CD14-positive monocyte (primary cell): ENCODE measurements at regions not wholly inside any gene's neighbourhood (a gene's known extent, or its start where the extent isn't known, plus 50 kb on each side); places are given as distances from the start of the nearest gene placed in this dataset.

Experiments used
- DNase-seq, 3 donors: peaks; one replicate each; pipeline ENCODE4 v3.0.0-alpha.2; 2011 to 2022
- H2AFZ ChIP-seq: 2 replicates; pipeline ENCODE4 v1.6.0; 2012; ENCODE audit warnings: mild to moderate bottlenecking, low read depth, low read length, inconsistent platforms; ENCODE audit not compliant: insufficient read depth, poor library complexity, severe bottlenecking
- H3K27ac ChIP-seq, 2 donors: 1 replicate in 1 of 2; 2 replicates in 1 of 2; pipeline ENCODE4 v1.5.1; 2012 to 2013; ENCODE audit warnings: low read length in 2 of 2, control low read depth in 1 of 2, inconsistent platforms in 1 of 2, low read depth in 1 of 2, mild to moderate bottlenecking in 1 of 2
- H3K27me3 ChIP-seq, 2 donors: one replicate each; pipeline versions ENCODE4 v1.6.0 to v1.6.1; 2011 to 2013; ENCODE audit warnings: low read length in 2 of 2; ENCODE audit not compliant: control insufficient read depth in 2 of 2, insufficient read depth in 2 of 2
- H3K36me3 ChIP-seq, 2 donors: replicated peaks in 1 of 2; 1 replicate in 1 of 2; 2 replicates in 1 of 2; pipeline versions ENCODE4 v1.5.1 to v1.6.1; 2012 to 2013; ENCODE audit warnings: low read length in 2 of 2, control low read depth in 1 of 2, inconsistent platforms in 1 of 2, mild to moderate bottlenecking in 1 of 2; ENCODE audit not compliant: insufficient read depth in 2 of 2, control insufficient read depth in 1 of 2
- H3K4me1 ChIP-seq, 2 donors: 1 replicate in 1 of 2; 2 replicates in 1 of 2; pipeline versions ENCODE4 v1.5.1 to v1.6.1; 2012 to 2013; ENCODE audit warnings: low read length in 2 of 2, control low read depth in 1 of 2, inconsistent platforms in 1 of 2, mild to moderate bottlenecking in 1 of 2, moderate library complexity in 1 of 2; ENCODE audit not compliant: insufficient read depth in 2 of 2, control insufficient read depth in 1 of 2
- H3K4me2 ChIP-seq: replicated peaks from 2 replicates; pipeline ENCODE3; 2012; ENCODE audit warnings: low read length, moderate library complexity, mild to moderate bottlenecking; ENCODE audit not compliant: poor library complexity, severe bottlenecking; ENCODE audit errors: extremely low read depth
- H3K4me3 ChIP-seq, 3 experiments: fragments of 200-600 bp in 1 of 3; sonication (generic) in 1 of 3; replicated peaks in 1 of 3; 1 replicate in 2 of 3; 2 replicates in 1 of 3; pipeline ENCODE4 v1.5.1; 2011 to 2013; ENCODE audit warnings: low read length in 3 of 3, mild to moderate bottlenecking in 3 of 3, control low read depth in 2 of 3, low read depth in 2 of 3, inconsistent platforms in 1 of 3, moderate library complexity in 1 of 3
- H3K79me2 ChIP-seq: 2 replicates; pipeline ENCODE4 v1.6.0; 2012; ENCODE audit warnings: mild to moderate bottlenecking, control low read depth, inconsistent platforms, low read length, moderate library complexity; ENCODE audit not compliant: insufficient read depth
- H3K9ac ChIP-seq: 2 replicates; pipeline ENCODE4 v1.6.0; 2017; ENCODE audit warnings: low read length, mild to moderate bottlenecking; ENCODE audit not compliant: insufficient read depth, poor library complexity, severe bottlenecking
- H3K9me3 ChIP-seq, 2 donors: replicated peaks in 1 of 2; 1 replicate in 1 of 2; 2 replicates in 1 of 2; pipeline versions ENCODE4 v1.5.1 to v1.6.1; 2012 to 2013; ENCODE audit warnings: low read length in 2 of 2, control low read depth in 1 of 2; ENCODE audit not compliant: control insufficient read depth in 1 of 2, insufficient read depth in 1 of 2
- H4K20me1 ChIP-seq: 2 replicates; pipeline ENCODE4 v1.6.0; 2012; ENCODE audit warnings: mild to moderate bottlenecking, low read length, control low read depth, moderate library complexity; ENCODE audit not compliant: insufficient read depth
- H3K27ac Mint-ChIP-seq, 7 donors: one replicate each; pipeline ENCODE4 v1.8.0; 2020; ENCODE audit warnings: mild to moderate bottlenecking in 7 of 7, mixed read lengths in 7 of 7, moderate library complexity in 6 of 7, inconsistent platforms in 2 of 7
- H3K27me3 Mint-ChIP-seq, 3 donors: one replicate each; pipeline ENCODE4 v1.8.0; 2021 to 2022; ENCODE audit warnings: low read depth in 3 of 3, mild to moderate bottlenecking in 3 of 3, mixed read lengths in 3 of 3, moderate library complexity in 3 of 3, inconsistent platforms in 1 of 3
- H3K36me3 Mint-ChIP-seq, 2 donors: one replicate each; pipeline ENCODE4 v1.8.0; 2020; ENCODE audit warnings: mixed read lengths in 2 of 2, inconsistent platforms in 1 of 2, mild to moderate bottlenecking in 1 of 2
- H3K4me1 Mint-ChIP-seq: one replicate; pipeline ENCODE4 v1.8.0; 2020; ENCODE audit warnings: mild to moderate bottlenecking, mixed read lengths
- H3K4me3 Mint-ChIP-seq, 2 donors: one replicate each; pipeline ENCODE4 v1.8.0; 2020; ENCODE audit warnings: mild to moderate bottlenecking in 2 of 2, mixed read lengths in 2 of 2, moderate library complexity in 1 of 2
- H3K9me3 Mint-ChIP-seq, 7 donors: one replicate each; pipeline ENCODE4 v1.8.0; 2020 to 2022; ENCODE audit warnings: mixed read lengths in 7 of 7, mild to moderate bottlenecking in 6 of 7, moderate library complexity in 6 of 7, inconsistent platforms in 2 of 7
- WGBS: methylation state at CpG from one replicate; pipeline ENCODE4 v1.1.5; 2013; ENCODE audit warnings: missing lambda C conversion rate; ENCODE audit not compliant: insufficient coverage; 5-methylcytosine and 5-hydroxymethylcytosine counted together
- intact Hi-C, 2 donors: fragments of 100-400 bp; cut with micrococcal nuclease; formaldehyde crosslinking; loops; one replicate each; pipeline versions ENCODE4 v1.15.0 to v1.15.1; 2023
- TF ChIP-seq, protein P1 (sequence below): fragments of 200-600 bp; IDR thresholded peaks from one replicate; pipeline ENCODE4 v1.8.0; 2022; ENCODE audit warnings: antibody characterized with exemption, mild to moderate bottlenecking

DNA sequence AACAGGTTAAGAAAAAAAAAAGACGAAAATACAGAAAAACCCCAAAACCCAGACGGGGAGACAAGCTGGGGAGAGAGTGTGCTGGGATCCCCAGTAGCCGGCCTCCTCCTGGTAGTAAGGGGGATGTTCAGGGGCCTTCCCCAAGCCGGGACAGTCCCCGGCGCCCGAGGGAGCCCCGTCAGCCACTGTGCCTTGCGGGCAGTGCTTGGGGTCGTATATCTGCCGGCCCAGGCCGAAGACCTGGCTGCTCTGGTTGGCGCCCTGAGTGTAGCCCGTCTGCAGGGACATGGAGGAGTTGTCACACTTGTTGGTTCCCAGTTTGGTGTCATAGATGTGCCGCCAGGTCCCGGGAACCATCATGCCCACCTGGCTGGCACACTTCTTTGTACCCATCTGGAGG, 287.2 kb upstream of the GADL1 start:
- DNase-seq: no peak
- H3K4me3 ChIP-seq: no peak overlapping the region
- Mint-ChIP-seq H3K4me3 (no peak overlapping the region), H3K27ac (peak overlapping the region in 1 of 7 donors; percentile 45), H3K36me3 (no peaks in the 10 kb centered on the region), H3K27me3 (no peaks in the 10 kb centered on the region), H3K9me3 (peaks cover 0 to 12% (median 1%) of the 10 kb centered on the region in 7 donors), H3K4me1 (peaks cover 11% of the 10 kb centered on the region)
- H3K4me1 ChIP-seq: peaks cover 6% of the 10 kb centered on the region in 2 donors
- no peak overlapping the region for H2AFZ ChIP-seq
- H3K27me3 ChIP-seq: no peaks in the 10 kb centered on the region
- intact Hi-C loops: loop anchor here in 1 of 2 donors (2.0 kb wide), 1 partner anchor 25 kb away; no protein-coding TSS in a partner anchor
- WGBS: 99% methylated on average over 13 of the region's 16 CpGs
- no peak overlapping the region for H3K9ac ChIP-seq
- no peaks in the 10 kb centered on the region for H3K36me3 ChIP-seq
- H3K27ac ChIP-seq: no peak overlapping the region
- TF ChIP-seq, protein P1, sequence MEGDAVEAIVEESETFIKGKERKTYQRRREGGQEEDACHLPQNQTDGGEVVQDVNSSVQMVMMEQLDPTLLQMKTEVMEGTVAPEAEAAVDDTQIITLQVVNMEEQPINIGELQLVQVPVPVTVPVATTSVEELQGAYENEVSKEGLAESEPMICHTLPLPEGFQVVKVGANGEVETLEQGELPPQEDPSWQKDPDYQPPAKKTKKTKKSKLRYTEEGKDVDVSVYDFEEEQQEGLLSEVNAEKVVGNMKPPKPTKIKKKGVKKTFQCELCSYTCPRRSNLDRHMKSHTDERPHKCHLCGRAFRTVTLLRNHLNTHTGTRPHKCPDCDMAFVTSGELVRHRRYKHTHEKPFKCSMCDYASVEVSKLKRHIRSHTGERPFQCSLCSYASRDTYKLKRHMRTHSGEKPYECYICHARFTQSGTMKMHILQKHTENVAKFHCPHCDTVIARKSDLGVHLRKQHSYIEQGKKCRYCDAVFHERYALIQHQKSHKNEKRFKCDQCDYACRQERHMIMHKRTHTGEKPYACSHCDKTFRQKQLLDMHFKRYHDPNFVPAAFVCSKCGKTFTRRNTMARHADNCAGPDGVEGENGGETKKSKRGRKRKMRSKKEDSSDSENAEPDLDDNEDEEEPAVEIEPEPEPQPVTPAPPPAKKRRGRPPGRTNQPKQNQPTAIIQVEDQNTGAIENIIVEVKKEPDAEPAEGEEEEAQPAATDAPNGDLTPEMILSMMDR: no peak
- H4K20me1 ChIP-seq: no peaks in the 10 kb centered on the region
- H3K4me2 ChIP-seq: no peak overlapping the region
- no peaks in the 10 kb centered on the region for H3K79me2 ChIP-seq
- peaks cover 0 to 3% of the 10 kb centered on the region in 2 donors for H3K9me3 ChIP-seq

DNA sequence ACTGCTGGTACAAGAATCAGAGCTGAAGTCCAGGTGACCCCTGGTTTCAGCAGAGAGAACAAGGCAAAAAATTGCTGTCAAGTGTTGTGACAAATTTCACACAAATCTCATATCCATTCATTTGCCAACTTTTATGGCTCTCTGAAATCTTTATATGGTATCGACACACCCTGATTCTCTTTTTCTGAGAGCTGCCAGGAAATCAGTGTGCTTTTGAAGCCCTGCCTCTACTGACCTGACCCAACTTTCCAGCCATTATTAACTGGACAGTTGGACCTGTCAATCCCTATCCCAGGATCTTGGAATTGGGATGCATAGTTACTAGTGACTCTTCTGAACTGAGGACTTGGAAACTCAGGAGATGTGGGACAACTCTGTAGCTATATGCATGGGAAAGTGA, 288.2 kb upstream of the GADL1 start:
- Histone ChIP-seq H4K20me1 (no peaks in the 10 kb centered on the region), H3K9ac (no peak overlapping the region), H3K4me3 (no peak overlapping the region), H3K36me3 (no peaks in the 10 kb centered on the region), H3K4me1 (peaks cover 6% of the 10 kb centered on the region in 2 donors), H3K4me2 (no peak overlapping the region), H3K9me3 (peaks cover 0 to 3% of the 10 kb centered on the region in 2 donors), H2AFZ (no peak overlapping the region), H3K79me2 (no peaks in the 10 kb centered on the region), H3K27ac (no peak overlapping the region), H3K27me3 (no peaks in the 10 kb centered on the region)
- Mint-ChIP-seq H3K36me3 (no peaks in the 10 kb centered on the region), H3K27ac (no peak overlapping the region), H3K4me3 (no peak overlapping the region), H3K4me1 (peaks cover 11% of the 10 kb centered on the region), H3K27me3 (no peaks in the 10 kb centered on the region), H3K9me3 (peaks cover 0 to 12% (median 1%) of the 10 kb centered on the region in 7 donors)
- intact Hi-C loops: loop anchor here in 1 of 2 donors (2.0 kb wide), 1 partner anchor 26 kb away; no protein-coding TSS in a partner anchor
- TF ChIP-seq, protein P1: no peak
- WGBS: 93% methylated on average over 1 of the region's 1 CpG
- no peak for DNase-seq
